ENCODE measurements at regions not wholly inside any gene's neighbourhood (a gene's known extent, or its start where the extent isn't known, plus 50 kb on each side); places are given as distances from the start of the nearest gene placed in this dataset.

- no peak for TF ChIP-seq CTCF (IDR thresholded peaks at IDR 0.05)
- no peak for TF ChIP-seq POLR2A (IDR thresholded peaks at IDR 0.05)
- no peak for TF ChIP-seq POLR2AphosphoS5 (IDR thresholded peaks at IDR 0.05; ENCODE audit: insufficient read depth in 1 of 2, low read depth in 1 of 2)
Observed at GRCh38 chr5:33105521-33105941, 335.2 kb upstream of the TARS1 start.

Measured in vagina (tissue), 2 donors.